ENCODE measurements at regions not wholly inside any gene's neighbourhood (a gene's known extent, or its start where the extent isn't known, plus 50 kb on each side); places are given as distances from the start of the nearest gene placed in this dataset.

DNA sequence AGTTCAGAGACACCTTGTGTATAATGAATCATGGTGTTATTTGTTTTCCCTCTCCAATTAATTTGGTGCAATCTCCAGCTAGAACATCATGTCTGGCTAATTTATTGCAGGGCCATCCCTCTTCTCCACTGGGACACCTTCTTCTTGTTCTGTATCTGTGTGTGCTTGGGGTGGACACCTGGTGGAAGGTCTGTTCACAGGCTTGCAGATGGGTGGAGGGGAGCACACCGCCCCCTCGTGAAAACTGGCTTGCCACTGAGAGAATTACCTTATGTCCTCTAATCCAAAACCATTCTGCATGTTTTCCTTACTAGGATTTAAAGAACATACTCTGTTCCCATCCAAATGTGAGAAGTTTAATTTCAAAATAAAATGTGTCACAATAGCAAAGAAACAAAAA lies 1160.4 kb upstream of the ZEB2 start:
- Histone ChIP-seq H3K27ac (no peak overlapping the region), H3K4me1 (no peaks in the 10 kb centered on the region), H3K27me3 (no peaks in the 10 kb centered on the region), H3K36me3 (no peaks in the 10 kb centered on the region), H3K4me3 (no peak overlapping the region), H3K9me3 (no peaks in the 10 kb centered on the region)
- ATAC-seq: no peak
- TF ChIP-seq EP300 (IDR thresholded peaks at IDR 0.05): no peak
- WGBS, 2 donors (ENCODE audit: low coverage in 1 of 2): 69 to 100% methylated on average over 2 of the region's 2 CpGs

DNA sequence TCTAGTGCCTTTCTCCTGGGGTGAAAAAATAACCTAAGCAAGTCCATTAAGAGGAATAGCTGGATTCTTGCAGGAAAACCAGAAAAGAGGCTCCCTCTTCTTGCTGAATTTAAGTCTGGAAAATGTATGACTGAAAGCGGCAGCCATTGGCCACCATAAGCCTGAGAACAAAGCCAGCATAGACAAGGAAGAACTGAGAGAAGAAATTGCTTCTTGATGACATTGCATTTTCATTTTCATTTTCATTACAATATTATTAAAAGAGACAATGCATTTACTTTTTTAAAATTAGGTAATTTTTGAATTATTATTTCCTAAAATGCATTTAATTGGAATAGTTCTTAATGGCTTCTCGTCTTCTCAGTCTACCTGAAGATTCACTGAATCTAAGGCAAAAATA lies 1157.5 kb upstream of the ZEB2 start:
- Histone ChIP-seq H3K27me3 (no peaks in the 10 kb centered on the region), H3K36me3 (no peaks in the 10 kb centered on the region), H3K27ac (no peak overlapping the region), H3K9me3 (no peaks in the 10 kb centered on the region), H3K4me1 (no peaks in the 10 kb centered on the region), H3K4me3 (no peak overlapping the region)
- TF ChIP-seq POLR2A (IDR thresholded peaks at IDR 0.05) (no peak), POLR2AphosphoS5 (IDR thresholded peaks at IDR 0.05) (no peak), EP300 (IDR thresholded peaks at IDR 0.05) (no peak)
- TF ChIP-seq, protein P1, sequence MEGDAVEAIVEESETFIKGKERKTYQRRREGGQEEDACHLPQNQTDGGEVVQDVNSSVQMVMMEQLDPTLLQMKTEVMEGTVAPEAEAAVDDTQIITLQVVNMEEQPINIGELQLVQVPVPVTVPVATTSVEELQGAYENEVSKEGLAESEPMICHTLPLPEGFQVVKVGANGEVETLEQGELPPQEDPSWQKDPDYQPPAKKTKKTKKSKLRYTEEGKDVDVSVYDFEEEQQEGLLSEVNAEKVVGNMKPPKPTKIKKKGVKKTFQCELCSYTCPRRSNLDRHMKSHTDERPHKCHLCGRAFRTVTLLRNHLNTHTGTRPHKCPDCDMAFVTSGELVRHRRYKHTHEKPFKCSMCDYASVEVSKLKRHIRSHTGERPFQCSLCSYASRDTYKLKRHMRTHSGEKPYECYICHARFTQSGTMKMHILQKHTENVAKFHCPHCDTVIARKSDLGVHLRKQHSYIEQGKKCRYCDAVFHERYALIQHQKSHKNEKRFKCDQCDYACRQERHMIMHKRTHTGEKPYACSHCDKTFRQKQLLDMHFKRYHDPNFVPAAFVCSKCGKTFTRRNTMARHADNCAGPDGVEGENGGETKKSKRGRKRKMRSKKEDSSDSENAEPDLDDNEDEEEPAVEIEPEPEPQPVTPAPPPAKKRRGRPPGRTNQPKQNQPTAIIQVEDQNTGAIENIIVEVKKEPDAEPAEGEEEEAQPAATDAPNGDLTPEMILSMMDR (IDR thresholded peaks at IDR 0.05): no peak
- no peak for ATAC-seq
- WGBS, 2 donors (ENCODE audit: low coverage in 1 of 2): 86 to 95% methylated on average over 2 of the region's 2 CpGs

DNA sequence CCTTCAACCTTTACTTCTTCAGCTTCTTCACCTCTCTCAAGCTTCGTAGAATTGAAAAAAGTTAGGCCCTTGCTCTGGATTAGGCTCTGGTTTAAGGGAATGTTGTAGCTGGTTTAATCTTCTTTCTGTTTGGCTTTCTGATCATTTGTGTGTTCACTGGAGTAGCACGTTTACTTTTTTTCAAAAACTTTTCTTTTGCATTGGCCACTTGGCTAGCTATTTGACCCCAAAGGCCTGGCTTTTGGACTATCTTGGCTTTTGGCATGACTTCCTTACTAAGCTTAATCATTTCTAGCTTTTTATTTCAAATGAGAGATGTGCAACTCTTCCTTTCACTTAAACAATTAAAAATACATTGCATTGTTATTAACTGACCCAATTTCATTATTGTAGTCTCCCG lies 1154.8 kb upstream of the ZEB2 start:
- Histone ChIP-seq H3K27me3 (no peaks in the 10 kb centered on the region), H3K4me3 (no peak overlapping the region), H3K9me3 (no peaks in the 10 kb centered on the region), H3K4me1 (peaks cover 0 to under 1% (median 0%) of the 10 kb centered on the region in 3 donors), H3K27ac (no peak overlapping the region), H3K36me3 (no peaks in the 10 kb centered on the region)
- no peak for ATAC-seq
- 76 to 100% methylated on average over 2 to 3 of the region's 3 CpGs for WGBS, 2 donors (ENCODE audit: low coverage in 1 of 2)
- TF ChIP-seq POLR2A (IDR thresholded peaks at IDR 0.05): no peak
- TF ChIP-seq EP300 (IDR thresholded peaks at IDR 0.05): no peak
- TF ChIP-seq POLR2AphosphoS5 (IDR thresholded peaks at IDR 0.05): no peak
- TF ChIP-seq, protein P1 (IDR thresholded peaks at IDR 0.05): no peak

DNA sequence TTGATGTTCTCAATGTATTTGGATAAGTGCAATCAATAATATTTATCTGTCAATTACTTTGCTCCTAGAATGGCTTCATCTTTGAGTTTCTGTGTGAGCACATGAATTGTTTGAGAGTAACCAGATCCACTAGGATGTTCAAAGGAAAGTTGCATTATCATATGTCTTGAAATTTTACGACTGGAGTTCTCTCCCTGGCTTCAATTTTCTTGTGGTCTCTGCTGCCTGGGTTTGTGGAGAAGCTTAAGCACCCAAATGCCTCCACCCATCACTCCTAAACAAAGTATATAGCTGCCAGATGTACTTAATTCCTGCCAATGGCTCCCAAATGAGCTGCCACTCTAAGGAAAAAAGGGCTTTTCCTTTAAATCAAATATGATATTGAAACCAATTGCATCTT lies 1149.4 kb upstream of the ZEB2 start:
- WGBS, 2 donors (ENCODE audit: low coverage in 1 of 2): 69 to 100% methylated on average over 1 of the region's 1 CpG
- H3K27ac ChIP-seq: no peak overlapping the region
- H3K4me3 ChIP-seq: no peak overlapping the region
- H3K36me3 ChIP-seq: no peaks in the 10 kb centered on the region
- ATAC-seq: no peak
- H3K4me1 ChIP-seq: peaks cover 0 to 4% (median 0%) of the 10 kb centered on the region in 3 donors
- H3K27me3 ChIP-seq: no peaks in the 10 kb centered on the region
- H3K9me3 ChIP-seq: no peaks in the 10 kb centered on the region
- TF ChIP-seq, protein P1 (IDR thresholded peaks at IDR 0.05): no peak
- no peak for TF ChIP-seq POLR2AphosphoS5 (IDR thresholded peaks at IDR 0.05)
- no peak for TF ChIP-seq EP300 (IDR thresholded peaks at IDR 0.05)
- TF ChIP-seq POLR2A (IDR thresholded peaks at IDR 0.05): no peak

DNA sequence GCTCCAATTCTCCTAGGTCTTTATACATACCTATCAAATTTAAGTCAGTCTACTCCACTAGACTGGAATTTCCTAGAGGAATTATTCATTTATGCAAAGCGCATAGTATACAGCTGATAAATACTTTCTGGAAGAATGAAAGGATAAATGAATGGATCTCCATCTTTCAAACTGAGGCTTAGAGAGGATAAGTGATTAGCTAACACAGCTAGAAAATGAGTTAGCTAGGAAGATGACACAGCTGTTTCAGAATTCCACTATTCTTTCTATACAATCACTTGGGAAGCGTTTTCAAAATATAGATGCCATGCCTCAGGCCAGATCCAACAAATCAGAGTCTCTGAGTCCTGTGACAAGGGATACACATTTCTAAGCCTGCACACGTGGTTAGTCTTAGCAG lies 1146.6 kb upstream of the ZEB2 start:
- Histone ChIP-seq H3K4me1 (peaks cover 0 to 4% (median 0%) of the 10 kb centered on the region in 3 donors), H3K36me3 (no peaks in the 10 kb centered on the region), H3K27me3 (no peaks in the 10 kb centered on the region), H3K4me3 (no peak overlapping the region), H3K9me3 (no peaks in the 10 kb centered on the region), H3K27ac (no peak overlapping the region)
- TF ChIP-seq EP300 (IDR thresholded peaks at IDR 0.05): no peak
- TF ChIP-seq POLR2AphosphoS5 (IDR thresholded peaks at IDR 0.05): no peak
- TF ChIP-seq POLR2A (IDR thresholded peaks at IDR 0.05): no peak
- TF ChIP-seq, protein P1 (IDR thresholded peaks at IDR 0.05): no peak
- WGBS, 2 donors (ENCODE audit: low coverage in 1 of 2): 67 to 93% methylated on average over 2 to 3 of the region's 3 CpGs
- no peak for ATAC-seq
